Keratinocyte (primary cell): ENCODE measurements at regions not wholly inside any gene's neighbourhood (a gene's known extent, or its start where the extent isn't known, plus 50 kb on each side); places are given as distances from the start of the nearest gene placed in this dataset.

Experiments used
- DNase-seq: peaks from one replicate; pipeline ENCODE4 v3.0.0-alpha.2; 2011; ENCODE audit warnings: low read depth, missing footprints, low spot score
- FAIRE-seq: peaks from 2 replicates; lab custom pipeline; 2011; peaks lifted over from hg19 to GRCh38; lab: Jason Lieb, UNC
- H2AFZ ChIP-seq: 2 replicates; pipeline ENCODE4 v1.6.0; 2012; ENCODE audit warnings: low read length, control low read depth, inconsistent platforms; ENCODE audit not compliant: control insufficient read depth
- H3K27ac ChIP-seq: 2 replicates; pipeline ENCODE4 v1.5.1; 2011; ENCODE audit warnings: low read length; ENCODE audit not compliant: control insufficient read depth, insufficient read depth
- H3K27me3 ChIP-seq: 3 replicates; pipeline ENCODE4 v1.6.0; 2011; ENCODE audit warnings: low read length; ENCODE audit not compliant: control insufficient read depth, insufficient read depth; ENCODE audit errors: extremely low read depth
- H3K36me3 ChIP-seq, 2 experiments: 2 replicates in 1 of 2; 3 replicates in 1 of 2; pipeline ENCODE4 v1.5.1; 2011; ENCODE audit warnings: low read length in 2 of 2, mild to moderate bottlenecking in 1 of 2; ENCODE audit not compliant: control insufficient read depth in 2 of 2, insufficient read depth in 2 of 2; ENCODE audit errors: extremely low read depth in 1 of 2
- H3K4me1 ChIP-seq: 3 replicates; pipeline ENCODE4 v1.5.1; 2011; ENCODE audit warnings: low read length; ENCODE audit not compliant: control insufficient read depth, insufficient read depth; ENCODE audit errors: extremely low read depth
- H3K4me2 ChIP-seq: 3 replicates; pipeline ENCODE4 v1.6.0; 2011; ENCODE audit warnings: low read depth, low read length; ENCODE audit not compliant: control insufficient read depth, insufficient read depth; ENCODE audit errors: extremely low read depth
- H3K4me3 ChIP-seq, 3 experiments: fragments of 200-600 bp in 1 of 3; sonication (generic) in 1 of 3; 2 replicates in 2 of 3; 3 replicates in 1 of 3; pipeline ENCODE4 v1.5.1; 2011 to 2016; ENCODE audit warnings: low read length in 3 of 3, mild to moderate bottlenecking in 3 of 3, control low read depth in 2 of 3, inconsistent platforms in 1 of 3, low read depth in 1 of 3, mixed read lengths in 1 of 3, mixed run types in 1 of 3, moderate library complexity in 1 of 3; ENCODE audit not compliant: control insufficient read depth in 2 of 3, insufficient read depth in 2 of 3; ENCODE audit errors: extremely low read depth in 1 of 3
- H3K79me2 ChIP-seq: 2 replicates; pipeline ENCODE4 v1.6.0; 2012; ENCODE audit warnings: low read length; ENCODE audit not compliant: control insufficient read depth, insufficient read depth
- H3K9ac ChIP-seq: 3 replicates; pipeline ENCODE4 v1.6.0; 2011; ENCODE audit warnings: low read length; ENCODE audit not compliant: control insufficient read depth, insufficient read depth; ENCODE audit errors: extremely low read depth
- H3K9me1 ChIP-seq: 3 replicates; pipeline ENCODE4 v1.6.0; 2011; ENCODE audit warnings: low read length; ENCODE audit not compliant: control insufficient read depth, insufficient read depth; ENCODE audit errors: extremely low read depth
- H3K9me3 ChIP-seq: 2 replicates; pipeline ENCODE4 v1.5.1; 2012; ENCODE audit warnings: low read depth, low read length; ENCODE audit not compliant: control insufficient read depth
- H4K20me1 ChIP-seq: 3 replicates; pipeline ENCODE4 v1.6.0; 2011; ENCODE audit warnings: low read length; ENCODE audit not compliant: control insufficient read depth, insufficient read depth; ENCODE audit errors: extremely low read depth
- EZH2 ChIP-seq: IDR thresholded peaks from one replicate; pipeline ENCODE4 v1.6.1; 2012; ENCODE audit warnings: inconsistent platforms, mild to moderate bottlenecking, low read length, moderate library complexity
- dilution Hi-C: fragments of 300-500 bp; cut with MboI; formaldehyde crosslinking; loops from one replicate; pipeline ENCODE4 v1.7.0; 2020; ENCODE audit warnings: low sequenced_read_pairs; ENCODE audit not compliant: extremely low pct_ligation_motif_present
- TF ChIP-seq, protein P1 (sequence below), 3 experiments: IDR thresholded peaks in 1 of 3; conservative IDR thresholded peaks in 1 of 3; optimal IDR thresholded peaks in 1 of 3; 2 replicates in 2 of 3; 3 replicates in 1 of 3; pipeline versions ENCODE3 to v1.5.1; 2011; ENCODE audit warnings: low read length in 3 of 3, mild to moderate bottlenecking in 3 of 3, moderate library complexity in 2 of 3, control low read depth in 1 of 3, inconsistent platforms in 1 of 3; ENCODE audit not compliant: insufficient read depth in 2 of 3; ENCODE audit errors: extremely low read depth in 1 of 3

DNA sequence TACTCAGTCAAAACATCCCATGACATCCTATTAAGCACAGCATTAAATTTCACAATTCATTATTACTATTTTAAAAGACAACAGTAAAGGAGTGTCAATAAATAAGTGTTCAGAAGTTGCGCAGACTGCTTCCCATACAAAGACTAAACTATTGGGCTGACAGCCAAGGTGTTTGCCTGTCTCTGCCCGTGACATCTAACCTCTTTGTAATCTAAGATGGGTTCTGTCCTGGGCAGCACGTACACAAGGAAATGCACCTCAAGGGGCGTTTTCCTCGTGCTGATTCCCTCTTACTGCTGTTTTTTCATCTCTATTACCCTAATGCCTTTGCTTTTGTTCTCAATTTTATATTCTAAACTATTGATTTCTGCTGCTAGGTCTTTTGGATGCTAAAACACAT lies 216.3 kb downstream of the NHLRC3 start:
- no peak overlapping the region for H3K9ac ChIP-seq
- H3K36me3 ChIP-seq: no peaks in the 10 kb centered on the region
- H2AFZ ChIP-seq: no peak overlapping the region
- H3K9me1 ChIP-seq: no peaks in the 10 kb centered on the region
- no peaks in the 10 kb centered on the region for H3K79me2 ChIP-seq
- H3K9me3 ChIP-seq: no peaks in the 10 kb centered on the region
- DNase-seq (no peak), FAIRE-seq (no peak)
- no peaks in the 10 kb centered on the region for H3K4me1 ChIP-seq
- no peak overlapping the region for H3K4me2 ChIP-seq
- TF ChIP-seq, protein P1, sequence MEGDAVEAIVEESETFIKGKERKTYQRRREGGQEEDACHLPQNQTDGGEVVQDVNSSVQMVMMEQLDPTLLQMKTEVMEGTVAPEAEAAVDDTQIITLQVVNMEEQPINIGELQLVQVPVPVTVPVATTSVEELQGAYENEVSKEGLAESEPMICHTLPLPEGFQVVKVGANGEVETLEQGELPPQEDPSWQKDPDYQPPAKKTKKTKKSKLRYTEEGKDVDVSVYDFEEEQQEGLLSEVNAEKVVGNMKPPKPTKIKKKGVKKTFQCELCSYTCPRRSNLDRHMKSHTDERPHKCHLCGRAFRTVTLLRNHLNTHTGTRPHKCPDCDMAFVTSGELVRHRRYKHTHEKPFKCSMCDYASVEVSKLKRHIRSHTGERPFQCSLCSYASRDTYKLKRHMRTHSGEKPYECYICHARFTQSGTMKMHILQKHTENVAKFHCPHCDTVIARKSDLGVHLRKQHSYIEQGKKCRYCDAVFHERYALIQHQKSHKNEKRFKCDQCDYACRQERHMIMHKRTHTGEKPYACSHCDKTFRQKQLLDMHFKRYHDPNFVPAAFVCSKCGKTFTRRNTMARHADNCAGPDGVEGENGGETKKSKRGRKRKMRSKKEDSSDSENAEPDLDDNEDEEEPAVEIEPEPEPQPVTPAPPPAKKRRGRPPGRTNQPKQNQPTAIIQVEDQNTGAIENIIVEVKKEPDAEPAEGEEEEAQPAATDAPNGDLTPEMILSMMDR (optimal IDR thresholded peaks at IDR 0.05 in 1 of 3, IDR thresholded peaks at IDR 0.05 in 1 of 3, conservative IDR thresholded peaks at IDR 0.05 in 1 of 3; ENCODE audit: extremely low read depth in 1 of 3, insufficient read depth in 2 of 3, low read length in 3 of 3): no peak
- TF ChIP-seq EZH2: no peak
- H4K20me1 ChIP-seq: no peaks in the 10 kb centered on the region
- dilution Hi-C loops: no loop called here
- no peak overlapping the region for H3K4me3 ChIP-seq
- no peaks in the 10 kb centered on the region for H3K27me3 ChIP-seq
- H3K27ac ChIP-seq: no peak overlapping the region

DNA sequence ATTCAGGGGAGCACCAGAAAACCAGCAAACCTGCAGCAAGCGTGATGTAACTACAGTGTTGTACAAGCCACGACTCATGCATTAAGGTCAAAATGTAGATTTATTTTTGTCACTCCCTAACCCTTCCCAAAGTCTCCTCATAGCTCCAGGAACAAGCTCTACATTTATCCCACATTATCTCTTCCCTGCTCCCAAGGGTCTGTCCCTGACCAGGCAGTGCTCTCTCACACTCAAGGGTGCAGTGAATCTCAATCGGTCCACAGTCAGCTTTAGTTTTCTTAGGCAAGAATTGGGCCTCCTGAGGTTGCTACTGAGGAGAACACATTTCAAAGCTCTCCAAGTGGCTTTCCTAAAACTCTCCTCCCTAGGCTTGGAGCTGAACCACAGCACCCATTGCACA lies 219.4 kb downstream of the NHLRC3 start:
- no peak overlapping the region for H3K4me3 ChIP-seq
- no peaks in the 10 kb centered on the region for H4K20me1 ChIP-seq
- dilution Hi-C loops: no loop called here
- no peak overlapping the region for H3K27ac ChIP-seq
- no peaks in the 10 kb centered on the region for H3K4me1 ChIP-seq
- no peaks in the 10 kb centered on the region for H3K36me3 ChIP-seq
- FAIRE-seq (no peak), DNase-seq (no peak)
- no peak for TF ChIP-seq EZH2
- TF ChIP-seq, protein P1 (optimal IDR thresholded peaks at IDR 0.05 in 1 of 3, IDR thresholded peaks at IDR 0.05 in 1 of 3, conservative IDR thresholded peaks at IDR 0.05 in 1 of 3; ENCODE audit: extremely low read depth in 1 of 3, insufficient read depth in 2 of 3, low read length in 3 of 3): no peak
- H2AFZ ChIP-seq: no peak overlapping the region
- no peaks in the 10 kb centered on the region for H3K79me2 ChIP-seq
- H3K4me2 ChIP-seq: no peak overlapping the region
- no peaks in the 10 kb centered on the region for H3K27me3 ChIP-seq
- no peak overlapping the region for H3K9ac ChIP-seq
- no peaks in the 10 kb centered on the region for H3K9me1 ChIP-seq
- no peaks in the 10 kb centered on the region for H3K9me3 ChIP-seq
